NCI-H748 treated with DMSO at 0.1 percent for 48 hours (cell line): ENCODE measurements at regions not wholly inside any gene's neighbourhood (a gene's known extent, or its start where the extent isn't known, plus 50 kb on each side); places are given as distances from the start of the nearest gene placed in this dataset.
A peak's percentile ranks its signal among the peaks of the same experiment; 100 is the strongest.

Experiments
- DNase-seq: peaks from one replicate; lab custom pipeline; 2025; lab: John Stamatoyannopoulos, UW

GRCh38 chr3:140752499-140752898 is 74.6 kb downstream of the TRIM42 start:
- no peak for DNase-seq

- DNase-seq = no peak
Observed at GRCh38 chr3:140753865-140754754, 76.2 kb downstream of the TRIM42 start.

GRCh38 chr3:140754936-140755335 is 77.1 kb downstream of the TRIM42 start:
- DNase-seq = no peak

- no peak for DNase-seq
Observed at GRCh38 chr3:140756240-140757016, 78.6 kb downstream of the TRIM42 start.

- no peak for DNase-seq
Observed at GRCh38 chr3:140758791-140759444, 81.1 kb downstream of the TRIM42 start.

- no peak for DNase-seq
Observed at GRCh38 chr3:140760324-140761075, 82.6 kb downstream of the TRIM42 start.

- no peak for DNase-seq
Observed at GRCh38 chr3:140761076-140761639, 83.3 kb downstream of the TRIM42 start.

- DNase-seq = no peak
Observed at GRCh38 chr3:140762746-140763145, 84.9 kb downstream of the TRIM42 start.

GRCh38 chr3:140763532-140763931 is 85.7 kb downstream of the TRIM42 start:
- DNase-seq = no peak

- no peak for DNase-seq
Observed at GRCh38 chr3:140765246-140765645, 87.4 kb downstream of the TRIM42 start.

GRCh38 chr3:140766465-140766864 is 88.6 kb downstream of the TRIM42 start:
- DNase-seq = no peak

- no peak for DNase-seq
Observed at GRCh38 chr3:140767566-140767965, 89.7 kb downstream of the TRIM42 start.

GRCh38 chr3:140768941-140769340 is 91.1 kb downstream of the TRIM42 start:
- no peak for DNase-seq

GRCh38 chr3:140769951-140770350 is 92.1 kb downstream of the TRIM42 start:
- DNase-seq = no peak

GRCh38 chr3:140770977-140771667 is 93.3 kb downstream of the TRIM42 start:
- no peak for DNase-seq

GRCh38 chr3:140777631-140778233 is 99.9 kb downstream of the TRIM42 start:
- no peak for DNase-seq

GRCh38 chr3:140791368-140791767 is 113.5 kb downstream of the TRIM42 start:
- no peak for DNase-seq

GRCh38 chr3:140794507-140794906 is 116.6 kb downstream of the TRIM42 start:
- no peak for DNase-seq

- DNase-seq = peak; percentile 22
Observed at GRCh38 chr3:140802898-140803297, 125.0 kb downstream of the TRIM42 start.

- no peak for DNase-seq
Observed at GRCh38 chr3:140809316-140809715, 131.5 kb downstream of the TRIM42 start.
